H1 (cell line): ENCODE measurements at regions not wholly inside any gene's neighbourhood (a gene's known extent, or its start where the extent isn't known, plus 50 kb on each side); places are given as distances from the start of the nearest gene placed in this dataset.

Experiments
- CTCF ChIP-seq, 3 experiments: IDR thresholded peaks; 1 replicate in 2 of 3; 2 replicates in 1 of 3; pipeline versions ENCODE4 v1.5.1 to v1.6.1; 2011; ENCODE audit warnings: low read length in 3 of 3, mild to moderate bottlenecking in 3 of 3, inconsistent platforms in 2 of 3, low read depth in 1 of 3, moderate library complexity in 1 of 3; ENCODE audit not compliant: insufficient read depth in 1 of 3; ENCODE audit errors: control extremely low read depth in 1 of 3
- HDAC2 ChIP-seq, 2 experiments: fragments of 300-600 bp in 1 of 2; sonication (generic) in 1 of 2; IDR thresholded peaks; 2 replicates each; pipeline ENCODE4 v1.6.1; 2011 to 2012; ENCODE audit warnings: low read depth in 2 of 2, low read length in 2 of 2, mild to moderate bottlenecking in 2 of 2, moderate library complexity in 2 of 2, borderline replicate concordance in 1 of 2, inconsistent platforms in 1 of 2
- JUND ChIP-seq: IDR thresholded peaks from 2 replicates; pipeline ENCODE4 v1.6.1; 2011; ENCODE audit warnings: mild to moderate bottlenecking, improper control_type of control experiment, low read length
- POLR2A ChIP-seq, 2 experiments: IDR thresholded peaks; 1 replicate in 1 of 2; 2 replicates in 1 of 2; pipeline ENCODE4 v1.6.1; 2011; ENCODE audit warnings: low read depth in 2 of 2, low read length in 2 of 2, mild to moderate bottlenecking in 2 of 2; ENCODE audit errors: control extremely low read depth in 1 of 2
- RAD21 ChIP-seq, 2 experiments: IDR thresholded peaks in 1 of 2; conservative IDR thresholded peaks in 1 of 2; 2 replicates each; pipeline ENCODE4 v1.6.1; 2011; ENCODE audit warnings: low read depth in 2 of 2, low read length in 2 of 2, improper control_type of control experiment in 1 of 2, inconsistent platforms in 1 of 2, mild to moderate bottlenecking in 1 of 2, moderate library complexity in 1 of 2
- RNF2 ChIP-seq: fragments of 200-900, 300-1000 bp; sonication (generic); IDR thresholded peaks from 2 replicates; pipeline ENCODE4 v1.7.1; 2016; ENCODE audit warnings: borderline replicate concordance, low read depth, mild to moderate bottlenecking, antibody characterized with exemption, low read length; ENCODE audit not compliant: poor library complexity, severe bottlenecking; ENCODE audit errors: missing control alignments
- SP1 ChIP-seq: IDR thresholded peaks from 2 replicates; pipeline ENCODE4 v1.6.1; 2011; ENCODE audit warnings: low read depth, low read length
- SUZ12 ChIP-seq: fragments of 200-600 bp; sonication (generic); IDR thresholded peaks from 2 replicates; pipeline ENCODE4 v1.6.1; 2012; ENCODE audit warnings: mild to moderate bottlenecking, inconsistent platforms, low read length, moderate library complexity, mixed read lengths
- TAF1 ChIP-seq: IDR thresholded peaks from 2 replicates; pipeline ENCODE4 v1.6.1; 2011; ENCODE audit warnings: mild to moderate bottlenecking, low read depth, low read length

- TF ChIP-seq CTCF (IDR thresholded peaks at IDR 0.05; ENCODE audit: control extremely low read depth in 1 of 3, insufficient read depth in 1 of 3, low read depth in 1 of 3, low read length in 3 of 3) = no peak
- no peak for TF ChIP-seq HDAC2 (IDR thresholded peaks at IDR 0.05; ENCODE audit: borderline replicate concordance in 1 of 2, low read depth in 2 of 2, low read length in 2 of 2)
- no peak for TF ChIP-seq RNF2
- TF ChIP-seq SP1 = no peak
- TF ChIP-seq TAF1 = no peak
- TF ChIP-seq POLR2A (IDR thresholded peaks at IDR 0.05; ENCODE audit: control extremely low read depth in 1 of 2, low read depth in 2 of 2, low read length in 2 of 2) = no peak
- no peak for TF ChIP-seq JUND
- TF ChIP-seq RAD21 (IDR thresholded peaks at IDR 0.05 in 1 of 2, conservative IDR thresholded peaks at IDR 0.05 in 1 of 2; ENCODE audit: low read depth in 2 of 2, low read length in 2 of 2) = no peak
- no peak for TF ChIP-seq SUZ12
Measured at GRCh38 chr5:93078082-93079038, 502.7 kb downstream of the NR2F1-AS1 start.
